GM19023 (cell line): ENCODE measurements at regions not wholly inside any gene's neighbourhood (a gene's known extent, or its start where the extent isn't known, plus 50 kb on each side); places are given as distances from the start of the nearest gene placed in this dataset.

Source experiments
- ATAC-seq: cut with Tn5 transposase; IDR thresholded peaks from one replicate; pipeline ENCODE4 v1.9.1; 2021; ENCODE audit warnings: mild to moderate bottlenecking, moderate library complexity; ENCODE audit not compliant: unreplicated experiment

DNA sequence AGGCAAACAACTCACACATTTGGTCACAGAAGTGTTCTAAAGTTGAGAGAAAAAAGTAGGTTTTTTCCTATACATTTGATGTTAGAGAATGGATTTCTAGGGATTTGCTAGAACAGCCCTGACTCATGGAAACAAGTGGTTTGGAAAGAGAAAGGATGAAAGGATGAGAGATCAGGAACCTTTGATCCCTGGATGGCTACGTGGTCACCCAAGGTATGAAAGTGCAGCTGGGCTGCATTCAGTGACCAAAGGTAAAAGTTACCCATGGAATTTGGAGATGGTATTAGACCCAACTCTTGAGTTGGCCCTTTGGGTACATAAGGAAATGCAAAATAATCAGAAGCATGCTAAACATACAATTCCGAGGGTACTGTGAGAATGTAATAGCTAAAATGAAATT lies 61.3 kb upstream of the SPIN1 start:
- no peak for ATAC-seq

DNA sequence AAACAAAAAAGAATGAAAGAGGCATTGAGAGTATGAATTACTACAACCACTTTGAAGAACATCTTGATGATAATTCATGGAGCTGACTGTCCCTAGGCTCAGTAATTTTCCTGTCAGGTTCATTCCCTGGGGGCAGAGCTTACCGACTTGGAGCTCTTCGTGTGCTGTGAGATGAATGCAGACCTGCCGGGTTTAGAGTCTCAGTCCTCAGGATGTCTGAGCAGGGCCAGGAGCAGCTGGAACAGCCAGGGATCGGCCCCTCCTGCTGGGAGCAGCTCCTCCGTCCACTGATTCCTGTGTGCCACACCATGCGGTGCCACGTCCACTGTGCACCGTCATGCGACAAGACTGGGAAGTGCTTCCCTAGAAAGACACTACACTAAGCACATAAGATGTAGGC lies 62.2 kb upstream of the SPIN1 start:
- no peak for ATAC-seq

DNA sequence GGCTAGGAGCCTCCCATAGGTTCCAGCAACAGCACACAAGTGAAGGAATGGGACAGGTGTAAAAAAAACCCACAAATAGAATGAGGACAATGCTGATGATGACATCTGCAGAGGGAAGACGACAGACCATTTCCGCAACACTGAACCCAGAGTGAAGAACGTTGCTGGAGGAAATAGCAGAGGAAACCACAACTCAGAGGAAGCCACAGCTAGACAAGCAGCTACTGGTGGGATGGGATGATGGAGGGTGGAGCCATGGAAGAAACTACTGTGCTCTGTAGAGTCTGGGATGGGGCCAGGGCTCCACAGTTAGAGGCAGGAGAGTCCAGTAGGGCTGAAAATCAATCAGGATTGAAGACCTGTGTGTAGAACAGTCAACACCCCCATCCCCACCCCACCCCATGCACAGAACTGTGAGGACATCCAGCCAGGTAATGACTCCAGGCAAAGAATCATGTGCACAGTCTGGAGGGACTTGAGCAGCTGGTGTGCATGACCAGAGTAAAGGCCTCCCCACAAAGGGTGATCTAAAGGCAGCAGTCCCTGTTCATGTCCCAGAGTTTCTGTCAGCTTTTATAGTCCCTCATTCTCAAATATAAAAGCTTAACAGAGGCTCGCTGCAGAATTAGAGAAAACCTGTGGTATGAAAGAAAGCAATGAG lies 65.2 kb upstream of the SPIN1 start:
- no peak for ATAC-seq

- no peak for ATAC-seq
Measured at GRCh38 chr9:88321764-88322163, 66.5 kb upstream of the SPIN1 start.

GRCh38 chr9:88320748-88321415 lies 67.4 kb upstream of the SPIN1 start:
- no peak for ATAC-seq

DNA sequence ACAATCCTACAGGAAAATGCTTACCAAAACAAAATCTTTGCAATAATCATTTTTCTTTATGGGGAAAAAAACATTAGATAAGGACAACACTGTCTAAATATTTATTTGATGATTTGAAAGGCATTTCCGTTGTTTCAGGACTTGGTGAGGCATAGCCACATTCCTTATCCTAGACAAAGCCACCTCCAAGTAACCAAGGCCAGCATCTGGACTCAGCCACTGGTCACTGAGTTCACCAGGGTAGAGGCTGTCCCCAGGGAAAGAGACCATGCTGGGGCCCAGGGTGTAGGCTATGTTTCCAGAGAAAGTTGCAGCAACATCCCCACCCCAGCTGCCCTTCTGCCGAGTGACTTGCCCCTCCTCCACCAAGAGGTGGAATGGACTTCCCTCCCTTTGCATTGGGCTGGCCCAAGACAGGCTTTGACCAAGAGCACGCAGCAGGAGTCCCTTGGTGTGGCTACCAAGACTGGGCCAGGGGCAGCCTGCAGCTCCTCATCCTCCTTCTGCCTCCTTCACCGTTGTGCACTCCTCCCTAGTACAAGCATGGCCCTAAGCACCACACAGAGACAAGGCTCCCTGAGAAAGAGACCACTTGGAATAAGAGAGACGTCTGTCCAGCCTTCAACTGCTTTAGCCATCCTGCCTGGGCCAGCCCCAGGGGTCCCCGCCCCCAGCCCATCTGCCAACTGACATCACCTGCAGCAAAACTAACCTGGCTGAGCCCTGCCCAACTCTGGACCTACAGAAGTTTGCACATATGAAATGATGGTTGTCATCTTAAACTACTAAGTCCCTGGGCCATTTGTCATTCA lies 68.1 kb upstream of the SPIN1 start:
- ATAC-seq, result no peak

GRCh38 chr9:88313364-88314220 lies 74.7 kb upstream of the SPIN1 start:
- no peak for ATAC-seq

DNA sequence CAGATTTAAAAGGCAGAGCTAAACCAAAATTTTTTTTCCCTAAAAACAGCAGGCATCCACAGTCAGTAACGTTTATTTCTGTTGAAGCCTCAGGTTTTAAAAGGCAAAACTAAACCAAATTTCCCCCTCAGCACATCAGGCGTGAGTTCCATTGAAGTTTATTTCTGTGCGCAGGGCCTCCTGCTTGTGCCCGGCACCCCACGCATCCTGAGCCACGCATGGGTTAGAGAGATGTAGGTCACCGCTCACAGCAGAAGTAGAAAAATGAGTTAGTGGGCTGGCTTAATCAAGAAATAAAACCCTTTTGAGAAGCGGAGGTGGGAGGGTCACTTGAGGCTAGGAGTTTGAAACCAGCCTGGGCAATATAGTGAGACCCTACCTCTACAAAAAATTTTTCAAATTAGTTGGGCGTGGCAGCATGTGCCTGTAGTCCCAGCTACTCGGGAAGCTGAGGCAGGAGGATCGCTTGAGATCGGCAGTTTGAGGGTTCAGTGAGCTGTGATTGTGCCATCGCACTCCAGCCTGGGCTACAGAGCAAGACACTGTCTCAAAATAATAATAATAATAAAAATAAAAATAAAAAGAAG lies 75.6 kb upstream of the SPIN1 start:
- ATAC-seq, result no peak

- ATAC-seq, result no peak
Measured at GRCh38 chr9:88312045-88312444, 76.2 kb upstream of the SPIN1 start.

- ATAC-seq, result no peak
Measured at GRCh38 chr9:88310310-88310980, 77.8 kb upstream of the SPIN1 start.

GRCh38 chr9:88308831-88309560 lies 79.2 kb upstream of the SPIN1 start:
- ATAC-seq, result no peak

DNA sequence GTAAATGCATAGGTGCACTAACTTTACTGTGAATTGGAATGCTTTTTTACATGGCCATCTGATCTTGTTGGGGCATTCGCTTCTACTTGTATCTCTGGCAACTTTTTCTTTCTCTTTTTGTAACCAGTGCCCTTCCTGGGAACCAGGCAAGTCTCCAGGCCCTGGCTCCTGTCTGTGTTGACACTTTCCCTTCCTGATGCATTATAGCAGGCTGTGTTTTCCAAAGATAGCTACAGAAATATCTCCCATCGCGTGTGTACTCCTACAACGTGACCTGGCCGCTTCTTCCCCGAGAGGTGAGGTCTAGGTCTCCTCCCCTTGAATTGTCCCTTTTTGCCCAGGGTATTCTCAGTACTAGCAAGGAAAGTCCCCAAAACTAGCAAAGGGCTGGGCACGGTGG lies 81.1 kb upstream of the SPIN1 start:
- no peak for ATAC-seq

DNA sequence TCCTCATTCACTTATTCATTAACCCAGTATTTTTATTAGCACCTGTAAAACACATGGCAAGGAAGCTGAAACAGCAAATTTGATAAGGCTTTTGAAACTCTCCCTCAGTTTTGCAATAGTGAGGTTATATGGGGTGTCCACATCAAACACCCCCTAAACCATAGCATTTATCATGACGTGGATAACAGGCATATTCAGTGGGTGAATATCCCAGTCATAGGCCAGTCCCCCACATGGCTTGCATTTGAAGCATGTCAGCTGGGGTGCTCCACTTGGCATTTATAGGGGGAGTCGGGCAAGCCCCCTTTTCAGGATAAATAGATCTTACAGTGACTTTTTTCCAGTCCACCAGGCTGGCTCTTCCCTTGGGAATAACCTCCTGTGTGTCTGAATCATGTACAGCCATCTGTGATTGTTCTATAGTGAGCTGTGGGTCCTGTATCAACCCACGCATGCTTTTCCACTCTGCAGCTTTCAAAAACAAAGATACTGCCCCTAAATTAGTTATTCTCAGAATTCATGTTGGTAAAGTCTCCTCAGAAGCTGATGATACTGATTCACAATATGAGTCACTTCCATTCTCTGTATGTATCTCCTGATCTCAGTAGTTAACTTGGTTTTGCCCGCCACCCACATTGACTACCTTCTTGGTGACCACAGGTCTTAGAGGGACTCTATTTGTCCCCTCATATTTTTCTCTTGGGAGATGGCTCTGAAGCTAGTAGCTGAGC lies 84.4 kb upstream of the SPIN1 start:
- ATAC-seq, result peak; percentile 91

- ATAC-seq, result no peak
Measured at GRCh38 chr9:88302579-88303324, 85.5 kb upstream of the SPIN1 start.

- ATAC-seq, result no peak
Measured at GRCh38 chr9:88300556-88300955, 87.7 kb upstream of the SPIN1 start.

DNA sequence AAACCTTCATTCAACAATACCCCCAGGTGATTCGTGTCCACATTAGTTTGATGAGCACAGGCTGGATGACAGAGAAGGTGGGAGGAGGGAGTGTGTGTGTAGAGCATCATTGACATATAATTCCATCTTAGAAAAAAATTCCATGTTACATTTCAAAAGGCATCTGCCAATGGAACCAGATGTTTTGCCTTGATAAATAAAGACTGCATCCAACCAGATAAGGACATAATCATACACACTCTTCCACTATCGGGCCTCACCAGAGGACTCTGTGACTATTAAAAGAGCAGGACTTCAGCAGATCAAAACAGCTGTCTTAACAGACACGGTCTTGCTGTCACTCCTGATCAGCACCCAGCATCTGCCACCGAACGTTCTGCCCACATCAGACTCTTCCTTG lies 96.4 kb upstream of the SPIN1 start:
- no peak for ATAC-seq

GRCh38 chr9:88291056-88291455 lies 97.2 kb upstream of the SPIN1 start:
- ATAC-seq, result no peak

DNA sequence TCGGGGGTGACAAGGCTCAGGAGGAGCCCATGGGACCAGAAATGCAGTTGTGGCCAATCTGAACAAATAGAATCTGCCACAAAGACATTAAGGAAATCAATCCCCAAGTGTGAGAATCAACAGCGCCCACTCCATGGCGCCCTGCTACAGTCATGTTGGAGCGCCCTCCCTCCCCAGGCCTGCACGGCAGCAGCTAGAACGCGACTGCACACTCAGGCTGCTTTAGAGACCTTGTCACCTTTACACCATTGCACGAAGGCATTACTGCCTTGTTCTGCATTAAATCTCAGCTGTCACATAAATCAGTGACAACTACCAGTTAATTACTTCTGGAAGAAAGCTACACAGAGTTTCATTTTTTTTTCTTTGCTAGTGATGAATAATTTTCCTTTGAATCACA lies 98.7 kb upstream of the SPIN1 start:
- ATAC-seq, result no peak
